ENCODE measurements at regions not wholly inside any gene's neighbourhood (a gene's known extent, or its start where the extent isn't known, plus 50 kb on each side); places are given as distances from the start of the nearest gene placed in this dataset.

DNA sequence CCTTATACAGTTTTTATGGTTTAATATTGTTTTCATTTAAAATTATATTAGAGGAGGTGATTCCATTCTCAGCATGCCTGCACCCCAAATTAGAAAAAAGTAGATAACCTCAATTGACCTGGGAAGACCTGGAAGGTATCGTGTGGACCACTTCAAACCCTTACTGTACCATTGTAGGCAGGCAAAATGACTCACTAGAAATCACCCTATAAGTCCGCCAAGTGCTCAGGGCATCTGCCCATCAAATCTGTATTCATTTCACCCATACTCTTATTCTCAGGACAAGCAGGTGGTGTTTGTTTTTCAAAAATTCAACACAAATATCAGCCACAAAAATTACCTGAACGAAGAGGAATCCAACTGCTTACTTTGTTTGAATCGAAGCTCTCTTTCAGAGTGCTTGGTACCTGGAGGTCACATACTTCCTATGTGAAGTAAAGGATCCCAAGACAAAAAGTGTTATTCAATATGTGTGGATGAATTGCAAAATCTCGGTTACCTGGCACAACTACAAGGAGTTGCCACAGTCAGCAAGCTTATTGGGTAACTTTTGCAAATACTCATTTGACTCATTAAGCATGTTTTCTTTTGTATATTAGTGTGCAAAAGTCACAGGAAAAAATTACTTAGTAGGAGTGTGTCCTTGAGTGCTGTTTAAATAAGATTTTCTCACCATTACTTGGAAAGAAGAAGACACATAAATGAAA, 216.2 kb downstream of the ENC1 start:
- Histone ChIP-seq H3K9me3 (no peaks in the 10 kb centered on the region), H3K4me1 (peaks cover 18% of the 10 kb centered on the region), H3K27me3 (ENCODE audit: insufficient read depth in 3 of 3, low read length in 2 of 3) (no peaks in the 10 kb centered on the region), H3K4me3 (no peak overlapping the region), H3K27ac (peak overlapping the region; percentile 47), H3K36me3 (ENCODE audit: insufficient read depth in 1 of 2, low read depth in 1 of 2) (no peaks in the 10 kb centered on the region)
- 60 to 93% (median 86%) methylated on average over 5 of the region's 5 CpGs for WGBS, 3 donors
- peak; percentile 38 to 77 (median 74) for ATAC-seq
- DNase-seq = peak in 1 of 2 donors; percentile 18
- TF ChIP-seq, protein P1, sequence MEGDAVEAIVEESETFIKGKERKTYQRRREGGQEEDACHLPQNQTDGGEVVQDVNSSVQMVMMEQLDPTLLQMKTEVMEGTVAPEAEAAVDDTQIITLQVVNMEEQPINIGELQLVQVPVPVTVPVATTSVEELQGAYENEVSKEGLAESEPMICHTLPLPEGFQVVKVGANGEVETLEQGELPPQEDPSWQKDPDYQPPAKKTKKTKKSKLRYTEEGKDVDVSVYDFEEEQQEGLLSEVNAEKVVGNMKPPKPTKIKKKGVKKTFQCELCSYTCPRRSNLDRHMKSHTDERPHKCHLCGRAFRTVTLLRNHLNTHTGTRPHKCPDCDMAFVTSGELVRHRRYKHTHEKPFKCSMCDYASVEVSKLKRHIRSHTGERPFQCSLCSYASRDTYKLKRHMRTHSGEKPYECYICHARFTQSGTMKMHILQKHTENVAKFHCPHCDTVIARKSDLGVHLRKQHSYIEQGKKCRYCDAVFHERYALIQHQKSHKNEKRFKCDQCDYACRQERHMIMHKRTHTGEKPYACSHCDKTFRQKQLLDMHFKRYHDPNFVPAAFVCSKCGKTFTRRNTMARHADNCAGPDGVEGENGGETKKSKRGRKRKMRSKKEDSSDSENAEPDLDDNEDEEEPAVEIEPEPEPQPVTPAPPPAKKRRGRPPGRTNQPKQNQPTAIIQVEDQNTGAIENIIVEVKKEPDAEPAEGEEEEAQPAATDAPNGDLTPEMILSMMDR (IDR thresholded peaks at IDR 0.05) = no peak
- intact Hi-C loops (cut with DNase I) = no loop called here

DNA sequence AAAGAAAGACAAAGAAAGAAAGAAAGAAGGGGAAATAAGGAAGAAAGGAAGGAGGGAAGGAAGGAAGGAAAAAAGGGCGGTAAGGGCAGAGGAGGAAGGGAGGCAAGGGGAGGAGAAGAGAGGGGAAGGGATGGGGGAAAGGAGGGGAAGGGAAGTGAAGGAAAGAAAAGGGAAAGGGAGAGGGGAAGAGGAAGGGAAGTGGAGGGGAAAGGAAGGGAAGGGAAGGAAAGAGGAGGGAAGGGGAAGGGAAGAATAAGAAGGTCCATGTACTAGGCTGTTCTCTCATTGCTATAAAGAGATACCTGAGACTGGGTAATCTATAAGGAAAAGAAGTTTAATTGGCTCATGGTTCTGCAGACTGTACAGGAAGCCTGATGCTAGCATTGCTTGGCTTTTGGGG, 217.1 kb downstream of the ENC1 start:
- Histone ChIP-seq H3K27me3 (ENCODE audit: insufficient read depth in 3 of 3, low read length in 2 of 3) (no peaks in the 10 kb centered on the region), H3K9me3 (no peaks in the 10 kb centered on the region), H3K36me3 (ENCODE audit: insufficient read depth in 1 of 2, low read depth in 1 of 2) (no peaks in the 10 kb centered on the region), H3K4me1 (peaks cover 22% of the 10 kb centered on the region), H3K4me3 (no peak overlapping the region), H3K27ac (no peak overlapping the region)
- WGBS, 3 donors = 91 to 96% (median 95%) methylated on average over 1 of the region's 1 CpG
- no peak for ATAC-seq
- intact Hi-C loops (cut with DNase I) = no loop called here
- DNase-seq = no peak
- TF ChIP-seq, protein P1 (IDR thresholded peaks at IDR 0.05) = no peak

DNA sequence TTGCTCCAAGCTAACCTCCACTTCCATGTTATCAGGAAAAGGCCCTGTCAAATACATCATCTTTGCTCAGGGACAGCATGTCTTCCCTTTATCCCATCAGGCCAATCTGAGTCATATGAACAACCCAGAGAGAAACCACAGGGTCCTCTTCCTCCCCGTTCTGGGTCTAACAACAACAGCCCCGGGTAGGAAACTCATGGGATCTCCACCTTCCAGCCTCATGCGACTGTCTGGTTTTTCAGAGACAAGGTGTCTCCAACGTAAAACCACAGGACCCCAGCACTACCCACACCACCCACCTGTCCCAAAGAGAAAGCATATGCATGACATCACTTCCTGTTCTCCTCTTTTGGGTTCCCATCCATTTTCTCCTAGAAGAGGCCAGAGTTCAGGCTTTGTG, 217.9 kb downstream of the ENC1 start:
- Histone ChIP-seq H3K27me3 (ENCODE audit: insufficient read depth in 3 of 3, low read length in 2 of 3) (no peaks in the 10 kb centered on the region), H3K36me3 (ENCODE audit: insufficient read depth in 1 of 2, low read depth in 1 of 2) (no peaks in the 10 kb centered on the region), H3K27ac (no peak overlapping the region), H3K4me1 (peaks cover 22% of the 10 kb centered on the region), H3K4me3 (no peak overlapping the region), H3K9me3 (no peaks in the 10 kb centered on the region)
- ATAC-seq = no peak
- no peak for DNase-seq
- 91 to 100% (median 92%) methylated on average over 4 of the region's 4 CpGs for WGBS, 3 donors
- intact Hi-C loops (cut with DNase I) = no loop called here
- TF ChIP-seq, protein P1 (IDR thresholded peaks at IDR 0.05) = no peak

DNA sequence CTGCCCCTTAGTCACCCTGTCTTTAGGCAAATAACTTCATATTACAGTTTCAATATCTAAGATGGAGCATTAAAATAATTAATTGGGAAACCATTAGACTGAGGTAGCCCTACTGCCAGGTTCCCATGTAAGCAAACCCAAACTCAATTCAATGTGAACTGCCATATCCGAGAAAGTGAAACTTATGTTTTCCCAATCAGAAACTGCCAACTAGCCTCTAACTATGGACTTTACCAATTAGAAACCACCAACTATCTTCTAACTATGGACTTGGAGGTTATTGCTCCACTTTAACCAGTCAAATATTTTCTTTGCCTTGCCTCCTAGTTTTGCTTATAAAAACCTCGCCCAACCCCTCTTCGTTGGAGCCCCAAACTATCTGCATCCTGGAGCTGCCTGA, 218.5 kb downstream of the ENC1 start:
- Histone ChIP-seq H3K27me3 (ENCODE audit: insufficient read depth in 3 of 3, low read length in 2 of 3) (no peaks in the 10 kb centered on the region), H3K27ac (no peak overlapping the region), H3K9me3 (no peaks in the 10 kb centered on the region), H3K4me3 (no peak overlapping the region), H3K4me1 (peaks cover 22% of the 10 kb centered on the region), H3K36me3 (ENCODE audit: insufficient read depth in 1 of 2, low read depth in 1 of 2) (no peaks in the 10 kb centered on the region)
- DNase-seq (no peak), ATAC-seq (no peak)
- TF ChIP-seq, protein P1 (IDR thresholded peaks at IDR 0.05) = no peak
- intact Hi-C loops (cut with DNase I) = no loop called here
- WGBS, 3 donors = 72 to 96% (median 96%) methylated on average over 3 of the region's 3 CpGs

DNA sequence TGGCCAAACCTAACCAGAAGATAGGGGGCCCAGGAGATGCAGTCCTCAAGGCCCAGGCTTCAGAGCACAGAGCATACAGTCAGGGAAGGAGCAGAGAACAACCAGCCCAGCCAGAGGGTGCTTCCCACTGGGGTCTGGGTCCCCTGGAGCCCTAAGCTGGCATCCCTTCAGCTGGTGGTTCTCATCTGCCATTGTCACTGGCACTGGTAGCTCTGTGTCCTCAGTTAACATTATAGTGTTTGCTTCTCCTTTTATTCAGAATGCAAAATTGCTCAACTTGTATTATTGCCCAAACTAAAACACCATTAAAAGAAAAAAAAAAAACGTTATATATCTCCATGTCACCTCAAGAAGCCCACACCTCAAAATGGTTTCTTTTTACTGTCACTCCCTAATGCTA, 219.2 kb downstream of the ENC1 start:
- TF ChIP-seq, protein P1 (IDR thresholded peaks at IDR 0.05) = no peak
- Histone ChIP-seq H3K36me3 (ENCODE audit: insufficient read depth in 1 of 2, low read depth in 1 of 2) (no peaks in the 10 kb centered on the region), H3K4me1 (peaks cover 22% of the 10 kb centered on the region), H3K27ac (no peak overlapping the region), H3K27me3 (ENCODE audit: insufficient read depth in 3 of 3, low read length in 2 of 3) (no peaks in the 10 kb centered on the region), H3K4me3 (no peak overlapping the region), H3K9me3 (no peaks in the 10 kb centered on the region)
- 17 to 27% (median 19%) methylated on average over 1 of the region's 1 CpG for WGBS, 3 donors
- no peak for ATAC-seq
- intact Hi-C loops (cut with DNase I) = no loop called here
- no peak for DNase-seq
